ENCODE measurements at regions not wholly inside any gene's neighbourhood (a gene's known extent, or its start where the extent isn't known, plus 50 kb on each side); places are given as distances from the start of the nearest gene placed in this dataset.

- H3K4ac ChIP-seq (ENCODE audit: low read depth, low read length): no peak overlapping the region
- H3K79me1 ChIP-seq (ENCODE audit: low read length): no peaks in the 10 kb centered on the region
- H4K12ac ChIP-seq (ENCODE audit: low read depth, low read length): no peak overlapping the region
- no peak overlapping the region for H3K23ac ChIP-seq (ENCODE audit: low read length)
- no peak overlapping the region for H2BK12ac ChIP-seq (ENCODE audit: low read length)
- no peak overlapping the region for H4K8ac ChIP-seq (ENCODE audit: low read depth, low read length)
- H3K4me3 ChIP-seq (ENCODE audit: low read depth, low read length): no peak overlapping the region
- H3K9me3 ChIP-seq (ENCODE audit: insufficient read depth, low read depth, low read length): no peaks in the 10 kb centered on the region
- H3K4me1 ChIP-seq (ENCODE audit: control insufficient read depth in 1 of 2, insufficient read depth in 2 of 2, low read length in 2 of 2): no peaks in the 10 kb centered on the region
- no peaks in the 10 kb centered on the region for H3K79me2 ChIP-seq (ENCODE audit: control insufficient read depth, insufficient read depth, low read length, poor library complexity)
- no peak overlapping the region for H3K27ac ChIP-seq (ENCODE audit: low read depth, low read length)
- WGBS (ENCODE audit: extremely low coverage, insufficient coverage, insufficient read length): no CpG with 5 or more reads among the region's 5 CpGs
- H3K36me3 ChIP-seq (ENCODE audit: control insufficient read depth in 1 of 2, insufficient read depth in 2 of 2, low read length in 2 of 2): no peaks in the 10 kb centered on the region
- H3K27me3 ChIP-seq (ENCODE audit: insufficient read depth, low read length): no peaks in the 10 kb centered on the region
- H3K9ac ChIP-seq (ENCODE audit: low read length): no peak overlapping the region
- H2AFZ ChIP-seq (ENCODE audit: insufficient read depth, low read length, poor library complexity): no peak overlapping the region
- DNase-seq: no peak
- no peak overlapping the region for H2BK5ac ChIP-seq (ENCODE audit: low read depth, low read length, poor library complexity)
- H4K91ac ChIP-seq (ENCODE audit: low read depth, low read length): no peak overlapping the region
- H3K14ac ChIP-seq (ENCODE audit: low read length): no peak overlapping the region
- no peak overlapping the region for H3K4me2 ChIP-seq (ENCODE audit: low read length)
- no peak overlapping the region for H2BK120ac ChIP-seq (ENCODE audit: insufficient read depth, low read length, poor library complexity)
- no peak overlapping the region for H3K18ac ChIP-seq (ENCODE audit: low read length)
- no peak overlapping the region for H2AK5ac ChIP-seq (ENCODE audit: low read length)
Measured at GRCh38 chr3:40652072-40652471, 127.3 kb downstream of the ZNF621 start.

GRCh38 chr3:40653001-40653400, 128.2 kb downstream of the ZNF621 start:
- Histone ChIP-seq H3K36me3 (ENCODE audit: control insufficient read depth in 1 of 2, insufficient read depth in 2 of 2, low read length in 2 of 2) (no peaks in the 10 kb centered on the region), H3K27me3 (ENCODE audit: insufficient read depth, low read length) (no peaks in the 10 kb centered on the region), H3K18ac (ENCODE audit: low read length) (no peak overlapping the region), H4K8ac (ENCODE audit: low read depth, low read length) (no peak overlapping the region), H3K4ac (ENCODE audit: low read depth, low read length) (no peak overlapping the region), H3K4me2 (ENCODE audit: low read length) (no peak overlapping the region), H3K27ac (ENCODE audit: low read depth, low read length) (no peak overlapping the region), H4K91ac (ENCODE audit: low read depth, low read length) (no peak overlapping the region), H3K14ac (ENCODE audit: low read length) (no peak overlapping the region), H3K79me2 (ENCODE audit: control insufficient read depth, insufficient read depth, low read length, poor library complexity) (no peaks in the 10 kb centered on the region), H2BK120ac (ENCODE audit: insufficient read depth, low read length, poor library complexity) (no peak overlapping the region), H3K23ac (ENCODE audit: low read length) (no peak overlapping the region), H3K79me1 (ENCODE audit: low read length) (no peaks in the 10 kb centered on the region), H3K9ac (ENCODE audit: low read length) (no peak overlapping the region), H3K4me3 (ENCODE audit: low read depth, low read length) (no peak overlapping the region), H3K4me1 (ENCODE audit: control insufficient read depth in 1 of 2, insufficient read depth in 2 of 2, low read length in 2 of 2) (no peaks in the 10 kb centered on the region), H2AK5ac (ENCODE audit: low read length) (no peak overlapping the region), H2BK5ac (ENCODE audit: low read depth, low read length, poor library complexity) (no peak overlapping the region), H3K9me3 (ENCODE audit: insufficient read depth, low read depth, low read length) (no peaks in the 10 kb centered on the region), H4K12ac (ENCODE audit: low read depth, low read length) (no peak overlapping the region), H2AFZ (ENCODE audit: insufficient read depth, low read length, poor library complexity) (no peak overlapping the region), H2BK12ac (ENCODE audit: low read length) (no peak overlapping the region)
- no peak for DNase-seq
- WGBS (ENCODE audit: extremely low coverage, insufficient coverage, insufficient read length): no CpG with 5 or more reads among the region's 2 CpGs

DNA sequence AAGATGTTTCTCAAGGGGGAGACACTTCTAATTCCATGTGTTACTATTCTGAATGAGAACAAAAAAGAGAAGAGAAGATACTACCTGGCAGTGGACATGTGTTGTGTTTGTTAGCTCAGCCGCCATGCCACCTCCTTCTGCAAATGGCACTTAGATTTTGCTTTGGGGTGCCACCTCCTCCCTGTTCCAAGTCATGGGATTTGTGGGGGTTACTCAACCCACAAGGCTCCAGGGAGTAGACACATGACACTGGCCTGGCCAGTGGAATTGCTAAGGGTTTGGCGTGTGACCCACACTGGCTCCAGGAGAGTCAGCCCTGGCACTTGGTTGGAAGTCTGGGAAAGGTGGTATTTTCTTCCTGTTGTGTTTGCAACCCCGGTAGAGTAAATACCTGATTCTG, 129.1 kb downstream of the ZNF621 start:
- Histone ChIP-seq H4K8ac (ENCODE audit: low read depth, low read length) (no peak overlapping the region), H3K9ac (ENCODE audit: low read length) (no peak overlapping the region), H2BK12ac (ENCODE audit: low read length) (no peak overlapping the region), H3K4me1 (ENCODE audit: control insufficient read depth in 1 of 2, insufficient read depth in 2 of 2, low read length in 2 of 2) (no peaks in the 10 kb centered on the region), H3K27me3 (ENCODE audit: insufficient read depth, low read length) (no peaks in the 10 kb centered on the region), H3K4me3 (ENCODE audit: low read depth, low read length) (no peak overlapping the region), H3K14ac (ENCODE audit: low read length) (no peak overlapping the region), H3K4ac (ENCODE audit: low read depth, low read length) (no peak overlapping the region), H3K79me1 (ENCODE audit: low read length) (no peaks in the 10 kb centered on the region), H2AK5ac (ENCODE audit: low read length) (no peak overlapping the region), H2BK120ac (ENCODE audit: insufficient read depth, low read length, poor library complexity) (no peak overlapping the region), H3K79me2 (ENCODE audit: control insufficient read depth, insufficient read depth, low read length, poor library complexity) (no peaks in the 10 kb centered on the region), H2AFZ (ENCODE audit: insufficient read depth, low read length, poor library complexity) (no peak overlapping the region), H4K91ac (ENCODE audit: low read depth, low read length) (no peak overlapping the region), H3K9me3 (ENCODE audit: insufficient read depth, low read depth, low read length) (no peaks in the 10 kb centered on the region), H3K27ac (ENCODE audit: low read depth, low read length) (no peak overlapping the region), H3K4me2 (ENCODE audit: low read length) (no peak overlapping the region), H3K23ac (ENCODE audit: low read length) (no peak overlapping the region), H2BK5ac (ENCODE audit: low read depth, low read length, poor library complexity) (no peak overlapping the region), H3K36me3 (ENCODE audit: control insufficient read depth in 1 of 2, insufficient read depth in 2 of 2, low read length in 2 of 2) (no peaks in the 10 kb centered on the region), H3K18ac (ENCODE audit: low read length) (no peak overlapping the region), H4K12ac (ENCODE audit: low read depth, low read length) (no peak overlapping the region)
- no peak for DNase-seq
- no CpG with 5 or more reads among the region's 3 CpGs for WGBS (ENCODE audit: extremely low coverage, insufficient coverage, insufficient read length)

GRCh38 chr3:40655551-40655950, 130.8 kb downstream of the ZNF621 start:
- H4K91ac ChIP-seq (ENCODE audit: low read depth, low read length): no peak overlapping the region
- H3K4me2 ChIP-seq (ENCODE audit: low read length): no peak overlapping the region
- H3K27ac ChIP-seq (ENCODE audit: low read depth, low read length): no peak overlapping the region
- no peak overlapping the region for H2BK5ac ChIP-seq (ENCODE audit: low read depth, low read length, poor library complexity)
- H4K12ac ChIP-seq (ENCODE audit: low read depth, low read length): no peak overlapping the region
- WGBS (ENCODE audit: extremely low coverage, insufficient coverage, insufficient read length): no CpG with 5 or more reads among the region's 4 CpGs
- H4K8ac ChIP-seq (ENCODE audit: low read depth, low read length): no peak overlapping the region
- DNase-seq: no peak
- H2BK12ac ChIP-seq (ENCODE audit: low read length): no peak overlapping the region
- H3K9ac ChIP-seq (ENCODE audit: low read length): no peak overlapping the region
- H2AK5ac ChIP-seq (ENCODE audit: low read length): no peak overlapping the region
- H3K4me1 ChIP-seq (ENCODE audit: control insufficient read depth in 1 of 2, insufficient read depth in 2 of 2, low read length in 2 of 2): no peaks in the 10 kb centered on the region
- no peak overlapping the region for H3K4ac ChIP-seq (ENCODE audit: low read depth, low read length)
- no peaks in the 10 kb centered on the region for H3K79me2 ChIP-seq (ENCODE audit: control insufficient read depth, insufficient read depth, low read length, poor library complexity)
- no peak overlapping the region for H2AFZ ChIP-seq (ENCODE audit: insufficient read depth, low read length, poor library complexity)
- H3K36me3 ChIP-seq (ENCODE audit: control insufficient read depth in 1 of 2, insufficient read depth in 2 of 2, low read length in 2 of 2): no peaks in the 10 kb centered on the region
- H3K27me3 ChIP-seq (ENCODE audit: insufficient read depth, low read length): no peaks in the 10 kb centered on the region
- no peak overlapping the region for H3K14ac ChIP-seq (ENCODE audit: low read length)
- no peak overlapping the region for H3K23ac ChIP-seq (ENCODE audit: low read length)
- no peak overlapping the region for H2BK120ac ChIP-seq (ENCODE audit: insufficient read depth, low read length, poor library complexity)
- no peaks in the 10 kb centered on the region for H3K79me1 ChIP-seq (ENCODE audit: low read length)
- H3K4me3 ChIP-seq (ENCODE audit: low read depth, low read length): no peak overlapping the region
- no peak overlapping the region for H3K18ac ChIP-seq (ENCODE audit: low read length)
- H3K9me3 ChIP-seq (ENCODE audit: insufficient read depth, low read depth, low read length): no peaks in the 10 kb centered on the region

Data from trophoblast cell (in vitro differentiated cells and primary cell).